ENCODE measurements at regions not wholly inside any gene's neighbourhood (a gene's known extent, or its start where the extent isn't known, plus 50 kb on each side); places are given as distances from the start of the nearest gene placed in this dataset.

GRCh38 chr4:23547096-23547495 lies 342.8 kb downstream of the PPARGC1A start:
- TF ChIP-seq CTCF (IDR thresholded peaks at IDR 0.05; ENCODE audit: insufficient read depth, low read length, poor library complexity, severe bottlenecking) (no peak), EZH2phosphoT487 (conservative IDR thresholded peaks at IDR 0.05; ENCODE audit: low read length) (no peak)

Measured in SU-DHL-6 (cell line).